H9 (cell line): ENCODE measurements at regions not wholly inside any gene's neighbourhood (a gene's known extent, or its start where the extent isn't known, plus 50 kb on each side); places are given as distances from the start of the nearest gene placed in this dataset.

Experiments used
- DNase-seq: peaks from one replicate; pipeline ENCODE4 v3.0.0-alpha.2; 2017
- H2AFZ ChIP-seq: one replicate; pipeline ENCODE4 v1.6.1; 2013; ENCODE audit warnings: mild to moderate bottlenecking, low read length, control low read depth, moderate library complexity
- H2AK5ac ChIP-seq: 2 replicates; pipeline ENCODE4 v1.6.1; 2013; ENCODE audit warnings: low read length, control low read depth, mixed read lengths; ENCODE audit not compliant: insufficient read length
- H2BK120ac ChIP-seq: one replicate; pipeline ENCODE4 v1.6.1; 2013; ENCODE audit warnings: low read depth, mild to moderate bottlenecking, low read length, control low read depth, inconsistent platforms; ENCODE audit not compliant: poor library complexity, severe bottlenecking
- H2BK12ac ChIP-seq: 2 replicates; pipeline ENCODE4 v1.6.1; 2013; ENCODE audit warnings: low read length, control low read depth, mixed read lengths, low read depth; ENCODE audit not compliant: insufficient read length
- H2BK15ac ChIP-seq: 2 replicates; pipeline ENCODE4 v1.6.1; 2013; ENCODE audit warnings: low read depth, low read length, control low read depth
- H2BK20ac ChIP-seq: one replicate; pipeline ENCODE4 v1.6.1; 2013; ENCODE audit warnings: low read depth, mild to moderate bottlenecking, low read length, control low read depth, inconsistent platforms; ENCODE audit not compliant: poor library complexity, severe bottlenecking
- H2BK5ac ChIP-seq: 2 replicates; pipeline ENCODE4 v1.6.1; 2013; ENCODE audit warnings: low read length, control low read depth, mixed read lengths; ENCODE audit not compliant: insufficient read length
- H3K14ac ChIP-seq: 2 replicates; pipeline ENCODE4 v1.6.1; 2013; ENCODE audit warnings: low read length, control low read depth; ENCODE audit not compliant: insufficient read depth
- H3K18ac ChIP-seq: 2 replicates; pipeline ENCODE4 v1.6.1; 2013; ENCODE audit warnings: low read depth, mild to moderate bottlenecking, mixed read lengths, low read length, control low read depth; ENCODE audit not compliant: insufficient read length
- H3K23ac ChIP-seq: 2 replicates; pipeline ENCODE4 v1.6.1; 2013; ENCODE audit warnings: low read length, control low read depth, mixed read lengths, low read depth; ENCODE audit not compliant: insufficient read length
- H3K23me2 ChIP-seq: 2 replicates; pipeline ENCODE4 v1.6.1; 2013; ENCODE audit warnings: low read depth, mild to moderate bottlenecking, mixed read lengths, low read length, control low read depth; ENCODE audit not compliant: insufficient read length, poor library complexity, severe bottlenecking
- H3K27ac ChIP-seq: 2 replicates; pipeline ENCODE4 v1.5.1; 2013; ENCODE audit warnings: low read length, control low read depth, mixed read lengths, low read depth; ENCODE audit not compliant: insufficient read length
- H3K27me3 ChIP-seq: 2 replicates; pipeline ENCODE4 v1.6.1; 2013; ENCODE audit warnings: low read length, control low read depth, inconsistent platforms; ENCODE audit not compliant: insufficient read depth
- H3K4ac ChIP-seq: 2 replicates; pipeline ENCODE4 v1.6.1; 2013; ENCODE audit warnings: low read depth, mild to moderate bottlenecking, control low read depth, inconsistent platforms, low read length, moderate library complexity
- H3K4me1 ChIP-seq: 2 replicates; pipeline ENCODE4 v1.6.1; 2013; ENCODE audit warnings: low read length, control low read depth, inconsistent platforms; ENCODE audit not compliant: insufficient read depth
- H3K4me2 ChIP-seq: 2 replicates; pipeline ENCODE4 v1.6.1; 2013; ENCODE audit warnings: low read length, control low read depth, mixed read lengths; ENCODE audit not compliant: insufficient read length, insufficient read depth
- H3K56ac ChIP-seq: 2 replicates; pipeline ENCODE4 v1.6.1; 2013; ENCODE audit warnings: low read depth, mild to moderate bottlenecking, mixed read lengths, low read length, control low read depth; ENCODE audit not compliant: insufficient read length
- H3K79me1 ChIP-seq: 2 replicates; pipeline ENCODE4 v1.6.1; 2013; ENCODE audit warnings: low read depth, mild to moderate bottlenecking, moderate library complexity, low read length, control low read depth, inconsistent platforms; ENCODE audit not compliant: insufficient read depth, poor library complexity, severe bottlenecking
- H3K79me2 ChIP-seq: 2 replicates; pipeline ENCODE4 v1.6.1; 2013; ENCODE audit warnings: low read length, control low read depth, inconsistent platforms; ENCODE audit not compliant: insufficient read depth
- H3K9ac ChIP-seq: 2 replicates; pipeline ENCODE4 v1.6.1; 2013; ENCODE audit warnings: low read length, control low read depth, mixed read lengths; ENCODE audit not compliant: insufficient read length; ENCODE audit errors: extremely low read depth
- H3K9me3 ChIP-seq: one replicate; pipeline ENCODE4 v1.6.1; 2013; ENCODE audit warnings: low read depth, low read length, inconsistent platforms; ENCODE audit not compliant: control insufficient read depth
- H3T11ph ChIP-seq: one replicate; pipeline ENCODE4 v1.6.1; 2013; ENCODE audit warnings: mild to moderate bottlenecking, low read length, control low read depth, inconsistent platforms
- H4K20me1 ChIP-seq: one replicate; pipeline ENCODE4 v1.6.1; 2013; ENCODE audit not compliant: control insufficient read depth, insufficient read length, insufficient read depth
- H4K5ac ChIP-seq: 2 replicates; pipeline ENCODE4 v1.6.1; 2013; ENCODE audit warnings: low read depth, mild to moderate bottlenecking, mixed read lengths, low read length, control low read depth; ENCODE audit not compliant: insufficient read length
- H4K8ac ChIP-seq: replicated peaks from 2 replicates; pipeline ENCODE4 v1.6.1; 2013; ENCODE audit warnings: low read length, control low read depth, mixed read lengths, low read depth; ENCODE audit not compliant: insufficient read length
- H4K91ac ChIP-seq: 2 replicates; pipeline ENCODE4 v1.6.1; 2013; ENCODE audit warnings: low read depth, mild to moderate bottlenecking, moderate library complexity, mixed read lengths, low read length, control low read depth; ENCODE audit not compliant: insufficient read length
- H3K27ac Mint-ChIP-seq, 3 experiments: 2 replicates in 2 of 3; 3 replicates in 1 of 3; pipeline ENCODE4 v1.8.0; 2020 to 2021; ENCODE audit warnings: mixed read lengths in 3 of 3, mild to moderate bottlenecking in 1 of 3, moderate library complexity in 1 of 3
- H3K27me3 Mint-ChIP-seq: 2 replicates; pipeline ENCODE4 v1.8.0; 2021; ENCODE audit warnings: low read depth, mild to moderate bottlenecking, moderate library complexity, mixed read lengths
- H3K36me3 Mint-ChIP-seq, 3 experiments: 2 replicates in 2 of 3; 3 replicates in 1 of 3; pipeline ENCODE4 v1.8.0; 2020 to 2021; ENCODE audit warnings: low read depth in 3 of 3, mixed read lengths in 3 of 3; ENCODE audit not compliant: insufficient read depth in 1 of 3
- H3K4me1 Mint-ChIP-seq, 2 experiments: 2 replicates each; pipeline ENCODE4 v1.8.0; 2020; ENCODE audit warnings: mixed read lengths in 2 of 2
- H3K4me3 Mint-ChIP-seq, 2 experiments: 2 replicates in 1 of 2; 3 replicates in 1 of 2; pipeline ENCODE4 v1.8.0; 2020 to 2021; ENCODE audit warnings: mild to moderate bottlenecking in 2 of 2, mixed read lengths in 2 of 2, moderate library complexity in 1 of 2
- H3K9me3 Mint-ChIP-seq, 2 experiments: 2 replicates in 1 of 2; 3 replicates in 1 of 2; pipeline ENCODE4 v1.8.0; 2020; ENCODE audit warnings: mild to moderate bottlenecking in 2 of 2, mixed read lengths in 2 of 2, moderate library complexity in 1 of 2
- WGBS: extraction: QIAGEN DNeasy Blood & Tissue Kit; methylation state at CpG from one replicate; pipeline ENCODE4 v1.1.7; 2013; ENCODE audit warnings: missing lambda C conversion rate, low lambda C conversion rate, mixed read lengths; ENCODE audit not compliant: insufficient read length; ENCODE audit errors: extremely low coverage; 5-methylcytosine and 5-hydroxymethylcytosine counted together
- TF ChIP-seq, protein P1 (sequence below): fragments of 200-600 bp; sonication (generic); conservative IDR thresholded peaks from 3 replicates; pipeline ENCODE4 v1.8.0; 2021; ENCODE audit warnings: antibody characterized with exemption, mild to moderate bottlenecking

DNA sequence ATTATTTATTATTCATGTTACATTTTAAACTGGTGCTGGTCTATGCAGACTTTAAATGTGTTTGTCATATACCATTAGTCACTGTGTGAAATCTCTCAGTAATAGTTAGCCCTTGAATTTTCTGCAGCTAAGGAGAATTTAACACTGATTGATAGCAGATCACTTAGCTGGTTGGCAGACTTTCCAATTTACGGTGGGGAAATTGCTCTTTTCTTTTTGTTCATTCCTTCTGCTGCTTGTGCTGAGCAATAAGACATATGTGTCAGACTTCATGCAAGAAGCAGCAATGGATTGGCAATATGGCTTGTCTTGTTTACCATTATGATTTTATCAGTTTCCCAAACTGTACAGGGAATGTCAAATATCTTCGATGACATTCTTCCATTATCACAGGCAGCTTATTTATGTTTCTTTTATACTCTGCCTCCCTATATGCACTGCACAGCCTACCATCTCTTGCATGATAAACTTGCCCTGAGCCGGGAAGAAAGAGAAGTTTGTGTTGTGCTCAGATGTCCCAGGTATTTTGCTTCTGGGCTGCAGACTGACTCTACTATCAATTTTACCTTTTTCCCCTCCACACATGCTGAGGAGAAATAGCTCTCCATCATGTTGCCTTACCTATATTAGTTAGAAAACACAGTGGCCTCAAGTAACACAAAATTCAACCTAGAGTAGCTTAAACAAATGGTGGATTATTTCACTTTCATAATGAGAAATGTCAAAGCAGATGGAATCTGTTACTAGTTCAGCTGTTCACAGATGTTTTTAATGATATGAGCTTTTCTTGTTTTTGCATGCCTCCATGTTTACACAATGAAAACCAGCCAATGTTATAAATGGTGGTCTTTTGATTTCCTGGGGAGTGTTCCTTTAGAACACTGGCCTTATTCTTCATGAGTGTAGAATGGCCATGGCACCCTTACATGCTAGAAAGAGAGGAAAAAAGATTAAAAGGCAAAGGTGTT lies 968.1 kb upstream of the GOT2 start:
- Histone ChIP-seq H2BK12ac (no peak overlapping the region), H2BK15ac (no peak overlapping the region), H2AFZ (no peak overlapping the region), H4K91ac (no peak overlapping the region), H3K18ac (no peak overlapping the region), H3T11ph (no peak overlapping the region), H4K5ac (no peak overlapping the region), H3K27me3 (no peaks in the 10 kb centered on the region), H2BK20ac (no peak overlapping the region), H3K27ac (no peak overlapping the region), H2AK5ac (no peak overlapping the region), H4K20me1 (no peaks in the 10 kb centered on the region), H2BK120ac (no peak overlapping the region), H3K9ac (no peak overlapping the region), H4K8ac (no peak overlapping the region), H3K4me2 (no peak overlapping the region), H3K79me1 (no peaks in the 10 kb centered on the region), H3K79me2 (no peaks in the 10 kb centered on the region), H3K23ac (no peak overlapping the region), H2BK5ac (no peak overlapping the region), H3K56ac (no peak overlapping the region), H3K4ac (no peak overlapping the region), H3K4me1 (no peaks in the 10 kb centered on the region), H3K9me3 (no peaks in the 10 kb centered on the region), H3K14ac (no peak overlapping the region), H3K23me2 (no peaks in the 10 kb centered on the region)
- no peaks in the 10 kb centered on the region for H3K27me3 Mint-ChIP-seq
- no CpG with 5 or more reads among the region's 3 CpGs for WGBS
- no peak overlapping the region for H3K4me3 Mint-ChIP-seq
- no peak overlapping the region for H3K27ac Mint-ChIP-seq
- H3K36me3 Mint-ChIP-seq, result no peaks in the 10 kb centered on the region
- H3K4me1 Mint-ChIP-seq, result no peaks in the 10 kb centered on the region
- DNase-seq, result no peak
- TF ChIP-seq, protein P1, sequence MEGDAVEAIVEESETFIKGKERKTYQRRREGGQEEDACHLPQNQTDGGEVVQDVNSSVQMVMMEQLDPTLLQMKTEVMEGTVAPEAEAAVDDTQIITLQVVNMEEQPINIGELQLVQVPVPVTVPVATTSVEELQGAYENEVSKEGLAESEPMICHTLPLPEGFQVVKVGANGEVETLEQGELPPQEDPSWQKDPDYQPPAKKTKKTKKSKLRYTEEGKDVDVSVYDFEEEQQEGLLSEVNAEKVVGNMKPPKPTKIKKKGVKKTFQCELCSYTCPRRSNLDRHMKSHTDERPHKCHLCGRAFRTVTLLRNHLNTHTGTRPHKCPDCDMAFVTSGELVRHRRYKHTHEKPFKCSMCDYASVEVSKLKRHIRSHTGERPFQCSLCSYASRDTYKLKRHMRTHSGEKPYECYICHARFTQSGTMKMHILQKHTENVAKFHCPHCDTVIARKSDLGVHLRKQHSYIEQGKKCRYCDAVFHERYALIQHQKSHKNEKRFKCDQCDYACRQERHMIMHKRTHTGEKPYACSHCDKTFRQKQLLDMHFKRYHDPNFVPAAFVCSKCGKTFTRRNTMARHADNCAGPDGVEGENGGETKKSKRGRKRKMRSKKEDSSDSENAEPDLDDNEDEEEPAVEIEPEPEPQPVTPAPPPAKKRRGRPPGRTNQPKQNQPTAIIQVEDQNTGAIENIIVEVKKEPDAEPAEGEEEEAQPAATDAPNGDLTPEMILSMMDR, result no peak
- H3K9me3 Mint-ChIP-seq, result no peaks in the 10 kb centered on the region; a peak in 1 of 5 replicates
